ENCODE measurements at regions not wholly inside any gene's neighbourhood (a gene's known extent, or its start where the extent isn't known, plus 50 kb on each side); places are given as distances from the start of the nearest gene placed in this dataset.

DNA sequence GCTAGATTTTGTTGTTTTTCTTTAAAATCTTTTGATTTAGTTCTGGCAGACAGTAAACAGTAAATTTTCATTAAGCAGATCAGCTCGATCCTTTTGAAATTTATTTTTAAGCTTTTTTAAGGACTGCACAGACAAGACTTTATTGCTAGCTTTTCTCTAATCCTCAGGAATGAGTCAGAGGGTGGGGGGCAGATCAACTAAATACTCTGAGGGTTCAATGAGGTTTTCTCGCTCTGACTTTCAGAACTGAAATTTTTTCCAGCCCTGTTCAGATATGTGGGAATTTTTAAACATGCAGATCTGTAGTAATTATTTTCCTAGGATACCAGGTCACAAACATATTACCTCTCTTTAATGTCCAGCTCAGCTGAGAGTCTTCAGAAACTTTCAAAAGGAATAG, 977.2 kb downstream of the CDH11 start:
- TF ChIP-seq, protein P1, sequence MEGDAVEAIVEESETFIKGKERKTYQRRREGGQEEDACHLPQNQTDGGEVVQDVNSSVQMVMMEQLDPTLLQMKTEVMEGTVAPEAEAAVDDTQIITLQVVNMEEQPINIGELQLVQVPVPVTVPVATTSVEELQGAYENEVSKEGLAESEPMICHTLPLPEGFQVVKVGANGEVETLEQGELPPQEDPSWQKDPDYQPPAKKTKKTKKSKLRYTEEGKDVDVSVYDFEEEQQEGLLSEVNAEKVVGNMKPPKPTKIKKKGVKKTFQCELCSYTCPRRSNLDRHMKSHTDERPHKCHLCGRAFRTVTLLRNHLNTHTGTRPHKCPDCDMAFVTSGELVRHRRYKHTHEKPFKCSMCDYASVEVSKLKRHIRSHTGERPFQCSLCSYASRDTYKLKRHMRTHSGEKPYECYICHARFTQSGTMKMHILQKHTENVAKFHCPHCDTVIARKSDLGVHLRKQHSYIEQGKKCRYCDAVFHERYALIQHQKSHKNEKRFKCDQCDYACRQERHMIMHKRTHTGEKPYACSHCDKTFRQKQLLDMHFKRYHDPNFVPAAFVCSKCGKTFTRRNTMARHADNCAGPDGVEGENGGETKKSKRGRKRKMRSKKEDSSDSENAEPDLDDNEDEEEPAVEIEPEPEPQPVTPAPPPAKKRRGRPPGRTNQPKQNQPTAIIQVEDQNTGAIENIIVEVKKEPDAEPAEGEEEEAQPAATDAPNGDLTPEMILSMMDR (IDR thresholded peaks at IDR 0.05), result no peak
- TF ChIP-seq, protein P2, sequence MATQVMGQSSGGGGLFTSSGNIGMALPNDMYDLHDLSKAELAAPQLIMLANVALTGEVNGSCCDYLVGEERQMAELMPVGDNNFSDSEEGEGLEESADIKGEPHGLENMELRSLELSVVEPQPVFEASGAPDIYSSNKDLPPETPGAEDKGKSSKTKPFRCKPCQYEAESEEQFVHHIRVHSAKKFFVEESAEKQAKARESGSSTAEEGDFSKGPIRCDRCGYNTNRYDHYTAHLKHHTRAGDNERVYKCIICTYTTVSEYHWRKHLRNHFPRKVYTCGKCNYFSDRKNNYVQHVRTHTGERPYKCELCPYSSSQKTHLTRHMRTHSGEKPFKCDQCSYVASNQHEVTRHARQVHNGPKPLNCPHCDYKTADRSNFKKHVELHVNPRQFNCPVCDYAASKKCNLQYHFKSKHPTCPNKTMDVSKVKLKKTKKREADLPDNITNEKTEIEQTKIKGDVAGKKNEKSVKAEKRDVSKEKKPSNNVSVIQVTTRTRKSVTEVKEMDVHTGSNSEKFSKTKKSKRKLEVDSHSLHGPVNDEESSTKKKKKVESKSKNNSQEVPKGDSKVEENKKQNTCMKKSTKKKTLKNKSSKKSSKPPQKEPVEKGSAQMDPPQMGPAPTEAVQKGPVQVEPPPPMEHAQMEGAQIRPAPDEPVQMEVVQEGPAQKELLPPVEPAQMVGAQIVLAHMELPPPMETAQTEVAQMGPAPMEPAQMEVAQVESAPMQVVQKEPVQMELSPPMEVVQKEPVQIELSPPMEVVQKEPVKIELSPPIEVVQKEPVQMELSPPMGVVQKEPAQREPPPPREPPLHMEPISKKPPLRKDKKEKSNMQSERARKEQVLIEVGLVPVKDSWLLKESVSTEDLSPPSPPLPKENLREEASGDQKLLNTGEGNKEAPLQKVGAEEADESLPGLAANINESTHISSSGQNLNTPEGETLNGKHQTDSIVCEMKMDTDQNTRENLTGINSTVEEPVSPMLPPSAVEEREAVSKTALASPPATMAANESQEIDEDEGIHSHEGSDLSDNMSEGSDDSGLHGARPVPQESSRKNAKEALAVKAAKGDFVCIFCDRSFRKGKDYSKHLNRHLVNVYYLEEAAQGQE (IDR thresholded peaks at IDR 0.05; ENCODE audit: insufficient read depth in 1 of 2, low read depth in 2 of 2, low read length in 1 of 2), result no peak
- TF ChIP-seq POLR2AphosphoS5 (IDR thresholded peaks at IDR 0.05; ENCODE audit: low read depth, low read length) (no peak), TCF7L2 (IDR thresholded peaks at IDR 0.05; ENCODE audit: low read depth, low read length) (no peak)
